HG02943 (cell line): ENCODE measurements at regions not wholly inside any gene's neighbourhood (a gene's known extent, or its start where the extent isn't known, plus 50 kb on each side); places are given as distances from the start of the nearest gene placed in this dataset.

Experiments
- ATAC-seq: cut with Tn5 transposase; IDR thresholded peaks from one replicate; pipeline ENCODE4 v1.9.1; 2021; ENCODE audit warnings: mild to moderate bottlenecking, low read depth, moderate library complexity; ENCODE audit not compliant: unreplicated experiment

- ATAC-seq: no peak
These were observed 88.4 kb downstream of the METTL4 start for GRCh38 chr18:2482706-2483475.

- no peak for ATAC-seq
These were observed 85.3 kb downstream of the METTL4 start for GRCh38 chr18:2485983-2486382.

DNA sequence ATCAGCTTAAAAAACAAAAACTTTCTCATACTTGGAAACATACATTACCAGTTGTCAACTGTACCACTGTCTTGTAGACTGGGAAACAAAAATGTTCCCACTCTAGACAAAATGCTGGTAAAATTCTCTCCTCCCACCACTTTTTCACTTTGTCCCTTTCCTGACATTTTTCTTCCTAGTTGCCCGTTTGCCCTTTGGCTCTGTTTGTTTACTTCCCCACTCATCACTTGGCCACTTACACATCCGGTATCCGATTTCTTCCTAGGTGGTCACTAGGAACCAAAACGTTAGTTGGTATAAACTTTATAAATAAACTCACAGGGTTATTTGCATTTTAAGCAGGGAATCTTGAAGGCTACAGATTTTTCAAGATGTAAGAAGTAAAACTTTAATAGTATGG, 84.9 kb downstream of the METTL4 start:
- ATAC-seq: no peak
